Forelimb muscle (tissue), 1 donor: ENCODE measurements at regions not wholly inside any gene's neighbourhood (a gene's known extent, or its start where the extent isn't known, plus 50 kb on each side); places are given as distances from the start of the nearest gene placed in this dataset.
A peak's percentile ranks its signal among the peaks of the same experiment; 100 is the strongest.
"Not testable (repeated sequence)": the region's sequence is repeated elsewhere in the genome, so short reads cannot be mapped to it uniquely, and the experiment has no call there.

Experiments used
- DNase-seq: peaks from one replicate; pipeline ENCODE4 v3.0.0-alpha.2; 2013; ENCODE audit warnings: low read depth

- DNase-seq, result no peak
Measured at GRCh38 chr7:111676167-111676566, 113.9 kb upstream of the IMMP2L start.

- no peak for DNase-seq
Measured at GRCh38 chr7:111672901-111673300, 110.6 kb upstream of the IMMP2L start.

- no peak for DNase-seq
Measured at GRCh38 chr7:111671927-111672326, 109.6 kb upstream of the IMMP2L start.

- DNase-seq, result no peak
Measured at GRCh38 chr7:111668711-111669110, 106.4 kb upstream of the IMMP2L start.

GRCh38 chr7:111667488-111667887, 105.2 kb upstream of the IMMP2L start:
- no peak for DNase-seq

- no peak for DNase-seq
Measured at GRCh38 chr7:111666260-111666659, 104.0 kb upstream of the IMMP2L start.

- no peak for DNase-seq
Measured at GRCh38 chr7:111663771-111664170, 101.5 kb upstream of the IMMP2L start.

GRCh38 chr7:111662386-111662785, 100.1 kb upstream of the IMMP2L start:
- no peak for DNase-seq

- DNase-seq, result no peak
Measured at GRCh38 chr7:111660478-111660877, 98.2 kb upstream of the IMMP2L start.

- DNase-seq, result no peak
Measured at GRCh38 chr7:111658546-111658945, 96.3 kb upstream of the IMMP2L start.

- DNase-seq, result no peak
Measured at GRCh38 chr7:111657018-111657417, 94.7 kb upstream of the IMMP2L start.

GRCh38 chr7:111654343-111654742, 92.1 kb upstream of the IMMP2L start:
- DNase-seq, result peak; percentile 35

- no peak for DNase-seq
Measured at GRCh38 chr7:111653846-111654245, 91.6 kb upstream of the IMMP2L start.

GRCh38 chr7:111650456-111650999, 88.2 kb upstream of the IMMP2L start:
- no peak for DNase-seq

GRCh38 chr7:111647881-111648280, 85.6 kb upstream of the IMMP2L start:
- DNase-seq, result no peak

GRCh38 chr7:111644595-111644994, 82.3 kb upstream of the IMMP2L start:
- not testable (repeated sequence) for DNase-seq

GRCh38 chr7:111642373-111642772, 80.1 kb upstream of the IMMP2L start:
- DNase-seq, result no peak

GRCh38 chr7:111640416-111640815, 78.1 kb upstream of the IMMP2L start:
- no peak for DNase-seq

- peak; percentile 60 for DNase-seq
Measured at GRCh38 chr7:111639934-111640333, 77.6 kb upstream of the IMMP2L start.

GRCh38 chr7:111638078-111638477, 75.8 kb upstream of the IMMP2L start:
- DNase-seq, result no peak

- DNase-seq, result no peak
Measured at GRCh38 chr7:111633878-111634277, 71.6 kb upstream of the IMMP2L start.

GRCh38 chr7:111630862-111631261, 68.6 kb upstream of the IMMP2L start:
- DNase-seq, result no peak

- no peak for DNase-seq
Measured at GRCh38 chr7:111622084-111622483, 59.8 kb upstream of the IMMP2L start.
